ENCODE measurements at regions not wholly inside any gene's neighbourhood (a gene's known extent, or its start where the extent isn't known, plus 50 kb on each side); places are given as distances from the start of the nearest gene placed in this dataset.

GRCh38 chr16:26433807-26434206, 632.9 kb upstream of the C16orf82 start:
- in situ Hi-C loops (cut with MboI), result no loop called here
- Histone ChIP-seq H3K4me2 (ENCODE audit: unreplicated experiment) (no peak overlapping the region), H3K4me1 (ENCODE audit: insufficient read depth) (no peaks in the 10 kb centered on the region), H2AFZ (no peak overlapping the region), H3K9ac (no peak overlapping the region), H3K27me3 (replicated peaks; ENCODE audit: insufficient read depth) (no peaks in the 10 kb centered on the region), H3K79me2 (ENCODE audit: insufficient read depth) (no peaks in the 10 kb centered on the region), H3F3A (ENCODE audit: insufficient read depth) (no peaks in the 10 kb centered on the region), H3K36me3 (ENCODE audit: low read depth) (no peaks in the 10 kb centered on the region), H3K9me3 (ENCODE audit: low read depth) (no peaks in the 10 kb centered on the region), H4K20me1 (ENCODE audit: insufficient read depth) (no peaks in the 10 kb centered on the region), H3K9me2 (ENCODE audit: insufficient read depth) (no peaks in the 10 kb centered on the region), H3K4me3 (no peak overlapping the region), H3K27ac (no peak overlapping the region)
- DNase-seq, result no peak
- TF ChIP-seq EZH2 (IDR thresholded peaks at IDR 0.05; ENCODE audit: insufficient read depth, poor library complexity, severe bottlenecking) (no peak), EZH2phosphoT487 (IDR thresholded peaks at IDR 0.05; ENCODE audit: insufficient read depth, low read depth) (no peak)
- 0% methylated on average over 2 of the region's 2 CpGs for WGBS, 2 experiments (ENCODE audit: low coverage in 1 of 2, low lambda C conversion rate in 2 of 2, missing lambda C conversion rate in 2 of 2)

- no peak overlapping the region for H2AFZ ChIP-seq
- DNase-seq, result no peak
- H3K9me2 ChIP-seq (ENCODE audit: insufficient read depth), result no peaks in the 10 kb centered on the region
- TF ChIP-seq EZH2 (IDR thresholded peaks at IDR 0.05; ENCODE audit: insufficient read depth, poor library complexity, severe bottlenecking), result no peak
- TF ChIP-seq EZH2phosphoT487 (IDR thresholded peaks at IDR 0.05; ENCODE audit: insufficient read depth, low read depth), result no peak
- no peaks in the 10 kb centered on the region for H3K79me2 ChIP-seq (ENCODE audit: insufficient read depth)
- no peaks in the 10 kb centered on the region for H3K4me1 ChIP-seq (ENCODE audit: insufficient read depth)
- 0 to 2% methylated on average over 3 of the region's 3 CpGs for WGBS, 2 experiments (ENCODE audit: low coverage in 1 of 2, low lambda C conversion rate in 2 of 2, missing lambda C conversion rate in 2 of 2)
- H3K27me3 ChIP-seq (replicated peaks; ENCODE audit: insufficient read depth), result no peaks in the 10 kb centered on the region
- no peak overlapping the region for H3K4me3 ChIP-seq
- no peak overlapping the region for H3K9ac ChIP-seq
- in situ Hi-C loops (cut with MboI), result no loop called here
- H3F3A ChIP-seq (ENCODE audit: insufficient read depth), result no peaks in the 10 kb centered on the region
- H3K9me3 ChIP-seq (ENCODE audit: low read depth), result no peaks in the 10 kb centered on the region
- H3K36me3 ChIP-seq (ENCODE audit: low read depth), result no peaks in the 10 kb centered on the region
- no peaks in the 10 kb centered on the region for H4K20me1 ChIP-seq (ENCODE audit: insufficient read depth)
- H3K27ac ChIP-seq, result no peak overlapping the region
- H3K4me2 ChIP-seq (ENCODE audit: unreplicated experiment), result no peak overlapping the region
These were observed 625.5 kb upstream of the C16orf82 start for GRCh38 chr16:26441178-26441577.

- Histone ChIP-seq H3K9ac (no peak overlapping the region), H3K36me3 (ENCODE audit: low read depth) (no peaks in the 10 kb centered on the region)
These were observed 624.4 kb upstream of the C16orf82 start for GRCh38 chr16:26442321-26442720.

GRCh38 chr16:26447570-26447969, 619.2 kb upstream of the C16orf82 start:
- TF ChIP-seq EZH2 (IDR thresholded peaks at IDR 0.05; ENCODE audit: insufficient read depth, poor library complexity, severe bottlenecking), result no peak
- no peak for TF ChIP-seq EZH2phosphoT487 (IDR thresholded peaks at IDR 0.05; ENCODE audit: insufficient read depth, low read depth)
- Histone ChIP-seq H3K27ac (no peak overlapping the region), H3F3A (ENCODE audit: insufficient read depth) (no peaks in the 10 kb centered on the region), H3K4me1 (ENCODE audit: insufficient read depth) (no peaks in the 10 kb centered on the region), H4K20me1 (ENCODE audit: insufficient read depth) (no peaks in the 10 kb centered on the region), H3K9me3 (ENCODE audit: low read depth) (no peaks in the 10 kb centered on the region), H2AFZ (no peak overlapping the region), H3K4me2 (ENCODE audit: unreplicated experiment) (no peak overlapping the region), H3K9me2 (ENCODE audit: insufficient read depth) (no peaks in the 10 kb centered on the region), H3K27me3 (replicated peaks; ENCODE audit: insufficient read depth) (no peaks in the 10 kb centered on the region), H3K79me2 (ENCODE audit: insufficient read depth) (no peaks in the 10 kb centered on the region), H3K9ac (no peak overlapping the region), H3K4me3 (no peak overlapping the region), H3K36me3 (ENCODE audit: low read depth) (no peaks in the 10 kb centered on the region)
- 61 to 62% methylated on average over 5 of the region's 5 CpGs for WGBS, 2 experiments (ENCODE audit: low coverage in 1 of 2, low lambda C conversion rate in 2 of 2, missing lambda C conversion rate in 2 of 2)
- no peak for DNase-seq
- in situ Hi-C loops (cut with MboI), result no loop called here

More at GRCh38 chr16:26442321-26442720, 624.4 kb upstream of the C16orf82 start:
- Histone ChIP-seq H3K27ac (no peak overlapping the region), H2AFZ (no peak overlapping the region), H3K4me3 (no peak overlapping the region), H3K79me2 (ENCODE audit: insufficient read depth) (no peaks in the 10 kb centered on the region), H4K20me1 (ENCODE audit: insufficient read depth) (no peaks in the 10 kb centered on the region), H3K9me2 (ENCODE audit: insufficient read depth) (no peaks in the 10 kb centered on the region), H3F3A (ENCODE audit: insufficient read depth) (no peaks in the 10 kb centered on the region), H3K4me2 (ENCODE audit: unreplicated experiment) (no peak overlapping the region), H3K9me3 (ENCODE audit: low read depth) (no peaks in the 10 kb centered on the region), H3K27me3 (replicated peaks; ENCODE audit: insufficient read depth) (no peaks in the 10 kb centered on the region), H3K4me1 (ENCODE audit: insufficient read depth) (no peaks in the 10 kb centered on the region)
- TF ChIP-seq EZH2 (IDR thresholded peaks at IDR 0.05; ENCODE audit: insufficient read depth, poor library complexity, severe bottlenecking) (no peak), EZH2phosphoT487 (IDR thresholded peaks at IDR 0.05; ENCODE audit: insufficient read depth, low read depth) (no peak)
- no peak for DNase-seq
- in situ Hi-C loops (cut with MboI), result no loop called here
- WGBS, 2 experiments (ENCODE audit: low coverage in 1 of 2, low lambda C conversion rate in 2 of 2, missing lambda C conversion rate in 2 of 2), result 28 to 35% methylated on average over 2 of the region's 2 CpGs

- no peak overlapping the region for H3K4me2 ChIP-seq (ENCODE audit: unreplicated experiment)
- TF ChIP-seq EZH2 (IDR thresholded peaks at IDR 0.05; ENCODE audit: insufficient read depth, poor library complexity, severe bottlenecking) (no peak), EZH2phosphoT487 (IDR thresholded peaks at IDR 0.05; ENCODE audit: insufficient read depth, low read depth) (no peak)
- no peak overlapping the region for H3K4me3 ChIP-seq
- H2AFZ ChIP-seq, result no peak overlapping the region
- no peaks in the 10 kb centered on the region for H3K9me3 ChIP-seq (ENCODE audit: low read depth)
- no peaks in the 10 kb centered on the region for H3F3A ChIP-seq (ENCODE audit: insufficient read depth)
- no peak for DNase-seq
- no peaks in the 10 kb centered on the region for H3K9me2 ChIP-seq (ENCODE audit: insufficient read depth)
- no peaks in the 10 kb centered on the region for H3K27me3 ChIP-seq (replicated peaks; ENCODE audit: insufficient read depth)
- no peak overlapping the region for H3K27ac ChIP-seq
- WGBS, 2 experiments (ENCODE audit: low coverage in 1 of 2, low lambda C conversion rate in 2 of 2, missing lambda C conversion rate in 2 of 2), result 21 to 24% methylated on average over 1 of the region's 1 CpG
- in situ Hi-C loops (cut with MboI), result no loop called here
- H3K79me2 ChIP-seq (ENCODE audit: insufficient read depth), result no peaks in the 10 kb centered on the region
- H3K36me3 ChIP-seq (ENCODE audit: low read depth), result no peaks in the 10 kb centered on the region
- no peaks in the 10 kb centered on the region for H3K4me1 ChIP-seq (ENCODE audit: insufficient read depth)
- no peak overlapping the region for H3K9ac ChIP-seq
- H4K20me1 ChIP-seq (ENCODE audit: insufficient read depth), result no peaks in the 10 kb centered on the region
These were observed 613.5 kb upstream of the C16orf82 start for GRCh38 chr16:26453215-26453614.
